Ishikawa (cell line): ENCODE measurements at regions not wholly inside any gene's neighbourhood (a gene's known extent, or its start where the extent isn't known, plus 50 kb on each side); places are given as distances from the start of the nearest gene placed in this dataset.

Experiments used
- CEBPB ChIP-seq: IDR thresholded peaks from 2 replicates; pipeline ENCODE4 v1.6.1; 2012
- CREB1 ChIP-seq: IDR thresholded peaks from 2 replicates; pipeline ENCODE4 v1.6.1; 2012; ENCODE audit warnings: low read depth
- EGR1 ChIP-seq: IDR thresholded peaks from 2 replicates; pipeline ENCODE4 v1.6.1; 2012
- EP300 ChIP-seq: IDR thresholded peaks from 2 replicates; pipeline ENCODE4 v1.6.1; 2012; ENCODE audit warnings: borderline replicate concordance
- FOXM1 ChIP-seq: IDR thresholded peaks from 2 replicates; pipeline ENCODE4 v1.6.1; 2012; ENCODE audit warnings: low read depth, borderline replicate concordance
- NFIC ChIP-seq: IDR thresholded peaks from 2 replicates; pipeline ENCODE4 v1.6.1; 2012
- RAD21 ChIP-seq: IDR thresholded peaks from 2 replicates; pipeline ENCODE4 v1.6.1; 2012; ENCODE audit warnings: low read depth
- TAF1 ChIP-seq: IDR thresholded peaks from 2 replicates; pipeline ENCODE4 v1.6.1; 2012; ENCODE audit warnings: low read depth, mild to moderate bottlenecking
- TCF12 ChIP-seq: IDR thresholded peaks from 2 replicates; pipeline ENCODE4 v1.6.1; 2012; ENCODE audit warnings: low read depth
- TEAD4 ChIP-seq: IDR thresholded peaks from 2 replicates; pipeline ENCODE4 v1.6.1; 2012
- USF1 ChIP-seq: IDR thresholded peaks from 2 replicates; pipeline ENCODE4 v1.6.1; 2012
- YY1 ChIP-seq: IDR thresholded peaks from 2 replicates; pipeline ENCODE4 v1.6.1; 2012; ENCODE audit warnings: low read depth
- ZBTB7A ChIP-seq: IDR thresholded peaks from 2 replicates; pipeline ENCODE4 v1.6.1; 2012; ENCODE audit warnings: low read depth
- TF ChIP-seq, protein P1 (sequence below): IDR thresholded peaks from 2 replicates; pipeline ENCODE4 v1.6.1; 2012; ENCODE audit warnings: low read depth, mild to moderate bottlenecking
- TF ChIP-seq, protein P2 (sequence below): IDR thresholded peaks from 2 replicates; pipeline ENCODE4 v1.6.1; 2012

DNA sequence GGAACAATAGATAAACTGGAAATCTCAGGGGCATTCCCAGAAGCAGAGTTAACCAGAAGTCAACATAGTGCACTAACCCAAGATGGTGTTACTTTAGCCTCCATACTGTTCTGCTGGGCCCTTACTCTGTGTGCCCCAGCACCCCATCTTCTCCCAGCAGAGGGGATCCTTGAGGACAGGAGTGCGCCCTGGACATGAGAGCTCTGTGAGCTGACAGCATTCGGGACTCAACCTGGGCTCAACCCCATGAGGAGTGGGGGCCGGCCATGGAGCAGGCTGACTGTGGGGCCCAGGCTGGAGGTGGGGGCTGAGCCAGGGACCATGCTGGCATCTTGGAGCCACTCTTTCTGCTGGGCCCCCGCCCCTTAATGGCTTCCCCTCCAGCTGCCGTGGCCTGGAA is 156.3 kb upstream of the HS6ST1 start:
- TF ChIP-seq CEBPB (no peak), FOXM1 (no peak), USF1 (no peak), NFIC (no peak), ZBTB7A (no peak)

GRCh38 chr2:128475427-128476211 is 157.0 kb upstream of the HS6ST1 start:
- TF ChIP-seq EP300 = no peak
- TF ChIP-seq CEBPB = no peak
- TF ChIP-seq, protein P1, sequence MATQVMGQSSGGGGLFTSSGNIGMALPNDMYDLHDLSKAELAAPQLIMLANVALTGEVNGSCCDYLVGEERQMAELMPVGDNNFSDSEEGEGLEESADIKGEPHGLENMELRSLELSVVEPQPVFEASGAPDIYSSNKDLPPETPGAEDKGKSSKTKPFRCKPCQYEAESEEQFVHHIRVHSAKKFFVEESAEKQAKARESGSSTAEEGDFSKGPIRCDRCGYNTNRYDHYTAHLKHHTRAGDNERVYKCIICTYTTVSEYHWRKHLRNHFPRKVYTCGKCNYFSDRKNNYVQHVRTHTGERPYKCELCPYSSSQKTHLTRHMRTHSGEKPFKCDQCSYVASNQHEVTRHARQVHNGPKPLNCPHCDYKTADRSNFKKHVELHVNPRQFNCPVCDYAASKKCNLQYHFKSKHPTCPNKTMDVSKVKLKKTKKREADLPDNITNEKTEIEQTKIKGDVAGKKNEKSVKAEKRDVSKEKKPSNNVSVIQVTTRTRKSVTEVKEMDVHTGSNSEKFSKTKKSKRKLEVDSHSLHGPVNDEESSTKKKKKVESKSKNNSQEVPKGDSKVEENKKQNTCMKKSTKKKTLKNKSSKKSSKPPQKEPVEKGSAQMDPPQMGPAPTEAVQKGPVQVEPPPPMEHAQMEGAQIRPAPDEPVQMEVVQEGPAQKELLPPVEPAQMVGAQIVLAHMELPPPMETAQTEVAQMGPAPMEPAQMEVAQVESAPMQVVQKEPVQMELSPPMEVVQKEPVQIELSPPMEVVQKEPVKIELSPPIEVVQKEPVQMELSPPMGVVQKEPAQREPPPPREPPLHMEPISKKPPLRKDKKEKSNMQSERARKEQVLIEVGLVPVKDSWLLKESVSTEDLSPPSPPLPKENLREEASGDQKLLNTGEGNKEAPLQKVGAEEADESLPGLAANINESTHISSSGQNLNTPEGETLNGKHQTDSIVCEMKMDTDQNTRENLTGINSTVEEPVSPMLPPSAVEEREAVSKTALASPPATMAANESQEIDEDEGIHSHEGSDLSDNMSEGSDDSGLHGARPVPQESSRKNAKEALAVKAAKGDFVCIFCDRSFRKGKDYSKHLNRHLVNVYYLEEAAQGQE = no peak
- no peak for TF ChIP-seq TAF1
- TF ChIP-seq CREB1 = no peak
- TF ChIP-seq TEAD4 = no peak
- no peak for TF ChIP-seq NFIC
- TF ChIP-seq YY1 = no peak
- TF ChIP-seq FOXM1 = no peak
- TF ChIP-seq, protein P2, sequence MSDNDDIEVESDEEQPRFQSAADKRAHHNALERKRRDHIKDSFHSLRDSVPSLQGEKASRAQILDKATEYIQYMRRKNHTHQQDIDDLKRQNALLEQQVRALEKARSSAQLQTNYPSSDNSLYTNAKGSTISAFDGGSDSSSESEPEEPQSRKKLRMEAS = no peak
- no peak for TF ChIP-seq EGR1

DNA sequence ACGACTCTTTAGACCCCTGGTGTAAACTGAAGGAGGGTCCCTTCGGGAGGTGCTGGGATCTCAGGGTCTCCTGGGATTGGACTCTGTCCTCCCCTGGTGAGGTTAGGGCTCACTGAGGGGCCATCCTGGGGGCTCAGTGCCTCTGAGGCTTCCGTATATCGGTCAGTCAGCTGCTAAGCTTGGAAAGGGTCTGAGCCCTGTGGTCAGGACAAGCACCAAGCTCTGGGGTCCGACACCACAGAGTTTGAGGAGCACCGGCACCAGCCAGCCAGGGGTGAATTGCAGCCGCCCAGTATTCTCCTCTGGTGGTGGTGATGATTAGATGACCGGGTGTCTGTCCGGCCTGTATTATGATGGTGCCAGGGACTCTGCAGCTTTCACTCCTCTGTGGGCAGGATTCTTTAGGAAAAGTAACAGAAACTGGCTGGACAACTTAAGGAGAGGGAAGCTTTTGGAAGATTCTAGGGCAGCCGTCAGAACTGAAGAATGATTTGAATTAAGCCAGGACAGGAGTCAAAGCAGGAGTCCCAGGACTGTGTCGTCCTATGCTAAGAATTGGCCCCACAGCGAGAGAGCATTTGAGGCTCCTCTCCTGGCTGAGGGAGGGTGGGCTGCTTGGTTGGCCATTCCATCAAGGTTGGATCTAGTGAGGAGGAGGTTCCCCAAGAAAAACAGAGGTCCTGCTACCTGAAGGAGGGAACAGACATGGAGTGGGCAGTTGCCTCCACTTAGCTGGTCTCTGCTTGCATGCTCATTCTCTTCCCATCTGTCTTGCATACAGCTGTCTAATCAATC is 158.6 kb upstream of the HS6ST1 start:
- TF ChIP-seq TAF1 = no peak
- TF ChIP-seq ZBTB7A = no peak
- no peak for TF ChIP-seq EP300
- no peak for TF ChIP-seq TEAD4
- no peak for TF ChIP-seq FOXM1
- TF ChIP-seq, protein P1 = no peak
- no peak for TF ChIP-seq CEBPB
- TF ChIP-seq YY1 = no peak
- TF ChIP-seq USF1 = no peak
- TF ChIP-seq TCF12 = no peak

DNA sequence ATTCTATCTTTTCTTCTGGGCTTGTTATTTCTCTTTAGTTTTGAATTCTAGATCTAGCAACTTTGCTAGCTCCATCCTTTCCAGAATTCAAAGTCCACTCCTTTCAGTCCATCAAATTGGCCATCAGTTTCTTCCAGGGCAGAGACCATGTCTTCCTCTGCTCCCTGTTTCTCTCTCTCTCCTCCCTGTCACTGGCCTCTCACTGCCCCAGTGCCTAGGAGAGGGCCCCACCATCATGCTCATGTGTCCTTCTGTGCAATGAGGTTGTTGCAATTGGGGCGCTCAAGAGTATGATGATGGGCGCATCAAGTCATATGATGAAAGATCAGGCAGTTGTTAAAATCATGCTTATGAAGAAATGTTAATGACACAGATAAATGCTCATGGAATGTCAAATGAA is 159.2 kb upstream of the HS6ST1 start:
- no peak for TF ChIP-seq CEBPB
- TF ChIP-seq TCF12 = no peak
- TF ChIP-seq YY1 = no peak
- no peak for TF ChIP-seq TAF1
- no peak for TF ChIP-seq FOXM1
- no peak for TF ChIP-seq RAD21
- TF ChIP-seq TEAD4 = no peak
- TF ChIP-seq NFIC = no peak
- no peak for TF ChIP-seq USF1
- no peak for TF ChIP-seq EGR1
- TF ChIP-seq, protein P1 = no peak
- TF ChIP-seq CREB1 = no peak
